ENCODE measurements at regions not wholly inside any gene's neighbourhood (a gene's known extent, or its start where the extent isn't known, plus 50 kb on each side); places are given as distances from the start of the nearest gene placed in this dataset.
A peak's percentile ranks its signal among the peaks of the same experiment; 100 is the strongest.
"Not testable (repeated sequence)": the region's sequence is repeated elsewhere in the genome, so short reads cannot be mapped to it uniquely, and the experiment has no call there.

DNA sequence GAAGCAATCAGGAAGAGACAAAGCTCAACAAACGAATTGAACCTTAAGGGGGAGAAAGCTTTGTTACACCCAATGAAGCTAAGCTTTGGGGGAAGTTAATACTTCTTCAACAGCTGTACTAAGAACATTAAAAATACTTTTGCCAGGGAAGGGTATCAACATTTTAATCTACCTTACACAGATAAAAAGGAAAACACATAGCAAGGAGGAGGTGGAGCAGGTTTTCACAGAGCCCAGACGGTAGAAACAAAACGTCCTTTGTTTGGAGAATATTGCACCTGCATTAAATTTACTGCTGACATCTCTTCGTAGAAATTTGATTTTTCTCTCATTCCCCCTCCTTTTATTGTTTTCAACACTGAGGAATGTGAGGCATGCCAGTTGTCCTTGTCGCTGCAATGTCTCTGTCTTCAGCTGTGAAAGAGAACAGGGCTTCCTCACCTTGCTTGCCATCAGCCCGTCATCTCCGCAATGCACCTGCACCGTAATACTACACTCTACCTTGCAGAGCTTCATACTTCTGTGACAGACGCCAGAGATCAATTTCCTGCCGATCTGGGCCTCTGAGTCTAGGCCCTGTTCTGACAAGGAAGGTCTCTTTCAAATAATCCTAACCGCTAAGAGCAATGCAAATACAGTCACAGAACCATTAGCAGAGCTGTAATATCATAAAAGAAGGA, 270.8 kb downstream of the SPRY2 start:
- no peak for DNase-seq

DNA sequence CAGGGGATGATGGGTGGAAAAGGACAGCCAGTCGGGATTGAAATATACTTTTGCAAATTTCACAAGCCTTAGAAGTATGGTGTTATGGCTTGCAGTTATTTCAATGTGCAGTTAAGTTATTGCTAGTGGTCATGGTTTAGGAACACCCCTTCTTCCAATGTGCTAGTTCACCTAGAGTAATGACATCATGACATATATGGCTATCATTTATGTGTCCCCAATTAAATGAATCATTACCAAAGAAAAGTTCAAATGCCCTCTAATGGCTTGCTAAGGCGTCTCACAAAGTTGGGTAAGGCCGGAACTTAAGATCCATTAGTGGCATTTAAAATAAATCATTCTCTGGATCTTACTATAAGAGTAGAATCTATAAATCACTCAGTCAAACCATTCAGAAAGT, 271.6 kb downstream of the SPRY2 start:
- DNase-seq, result no peak

DNA sequence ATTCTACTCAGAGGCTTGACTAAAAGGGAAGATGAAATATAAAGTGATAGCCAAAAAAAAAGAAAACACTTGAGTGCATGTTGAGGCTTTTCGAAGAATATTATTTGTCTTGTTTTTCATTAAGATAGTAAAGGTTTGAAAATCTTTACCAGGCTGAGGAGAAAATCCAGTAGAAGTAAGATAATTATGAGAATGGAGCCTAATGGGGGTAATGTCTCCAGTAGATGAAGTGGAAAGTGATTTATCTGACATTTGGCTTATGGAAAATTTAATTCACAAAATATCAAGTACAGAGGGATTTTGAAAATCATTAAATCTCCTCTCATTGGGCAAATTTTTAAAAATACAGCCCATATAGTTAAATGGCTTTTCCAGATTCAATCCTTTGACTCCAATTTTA, 274.9 kb downstream of the SPRY2 start:
- no peak for DNase-seq

DNA sequence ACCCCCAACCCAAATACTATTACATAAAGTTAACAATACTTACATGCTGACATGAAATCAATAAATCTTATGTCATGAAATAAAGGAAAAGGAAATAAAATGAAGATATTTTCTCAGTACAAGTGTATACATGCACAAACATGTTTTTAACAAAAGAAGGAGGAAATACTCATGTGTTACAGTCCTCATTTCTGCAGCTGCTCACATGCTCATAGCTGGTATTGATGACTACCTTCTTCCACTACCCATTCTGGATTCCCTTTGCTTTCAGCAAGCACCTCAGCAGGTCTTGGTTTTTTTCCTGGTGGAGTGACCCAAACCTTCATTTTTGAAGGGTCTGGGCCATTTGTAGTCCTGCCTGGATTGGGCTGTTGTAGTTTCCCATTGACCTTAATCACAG, 278.5 kb downstream of the SPRY2 start:
- DNase-seq, result not testable (repeated sequence)

DNA sequence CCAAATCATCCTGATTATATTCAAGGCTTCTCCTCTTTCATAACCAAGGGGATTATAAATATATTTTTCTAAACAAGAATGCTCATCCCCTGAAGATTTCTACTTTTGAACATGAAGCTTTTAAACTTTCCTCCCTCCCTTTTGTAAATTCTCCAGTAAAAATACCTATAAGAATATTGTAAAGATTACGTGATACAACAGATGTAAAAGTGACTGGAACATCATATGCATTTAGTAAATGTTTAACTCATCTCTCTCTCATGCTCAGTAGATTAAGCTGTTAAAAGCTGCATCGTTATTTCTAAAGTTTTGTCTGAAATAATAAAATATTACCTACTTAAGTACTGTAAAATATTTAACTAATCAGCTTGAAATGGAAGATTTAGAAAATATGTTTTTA, 281.1 kb downstream of the SPRY2 start:
- DNase-seq, result no peak

DNA sequence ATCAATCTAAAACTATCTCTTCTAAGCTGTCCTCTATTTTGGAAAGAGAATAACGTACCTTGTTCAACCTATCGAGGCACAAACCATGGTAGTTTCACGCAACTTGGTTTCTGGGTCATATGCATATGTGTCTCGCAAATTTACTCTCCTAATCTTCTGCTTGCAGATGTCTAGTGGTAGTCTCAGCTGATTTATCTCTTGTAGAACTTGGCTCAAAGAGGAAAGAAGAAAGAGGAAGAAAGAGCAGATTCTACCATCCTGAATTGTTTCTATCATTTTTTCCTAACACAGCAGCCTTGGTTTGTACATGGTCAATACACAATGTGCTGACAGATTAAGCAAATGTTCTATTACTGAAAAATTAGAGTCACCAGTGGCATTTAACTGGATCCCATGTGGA, 282.3 kb downstream of the SPRY2 start:
- no peak for DNase-seq

DNA sequence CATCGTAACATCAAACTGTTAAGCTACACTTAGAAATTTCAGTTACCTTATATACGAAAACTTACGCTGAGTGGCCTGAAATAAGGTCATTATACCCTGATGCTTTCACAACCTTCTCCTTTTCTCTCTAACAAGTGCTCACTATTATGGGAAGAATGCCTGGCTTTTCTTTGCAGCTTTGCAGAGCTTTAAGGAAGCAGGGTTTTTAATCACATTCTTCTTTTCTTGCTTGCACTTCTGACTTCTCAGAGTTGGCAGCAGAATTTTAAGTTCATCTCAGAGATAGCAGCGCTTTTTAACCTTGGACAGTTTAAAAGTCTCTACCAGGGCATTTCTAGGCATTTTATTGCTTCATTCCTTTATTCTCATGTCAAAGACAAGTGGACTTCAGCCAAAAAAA, 285.1 kb downstream of the SPRY2 start:
- DNase-seq, result no peak

DNA sequence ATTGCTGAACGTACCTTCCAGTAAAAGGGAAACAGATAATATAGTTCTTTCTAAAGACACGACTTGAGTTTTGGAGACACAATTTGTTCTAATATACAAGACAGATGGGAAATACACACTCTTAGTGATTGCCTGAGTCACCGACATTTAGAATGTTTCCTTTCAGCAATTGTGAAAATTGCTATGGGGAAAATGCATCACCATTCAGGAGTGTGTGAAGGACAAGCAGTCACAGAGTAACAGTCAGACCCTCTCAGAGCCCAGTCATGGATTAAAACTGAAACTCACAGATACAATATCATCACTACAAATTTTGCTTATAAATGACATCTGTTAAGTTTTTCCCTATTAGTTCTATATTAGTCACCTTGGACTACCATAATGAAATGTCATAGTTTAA, 286.1 kb downstream of the SPRY2 start:
- no peak for DNase-seq

DNA sequence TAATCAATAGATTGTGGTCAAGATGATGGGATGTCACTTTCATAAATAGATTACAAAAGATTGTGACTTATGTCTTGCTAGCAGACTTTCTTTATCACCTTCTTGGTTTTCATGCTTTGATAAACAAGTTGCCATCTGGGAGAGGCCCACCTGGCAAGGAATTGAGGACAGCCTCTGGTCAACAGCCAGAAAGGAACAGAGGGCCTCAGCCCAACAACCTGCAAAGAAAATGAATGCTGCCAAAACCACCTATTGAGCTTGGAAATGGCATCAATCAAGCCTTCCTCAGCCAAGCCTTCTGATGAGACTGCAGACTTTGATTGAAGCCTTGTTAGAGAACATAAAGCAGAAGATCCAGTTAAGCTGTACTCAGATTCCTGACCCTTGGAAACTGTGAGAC, 288.6 kb downstream of the SPRY2 start:
- no peak for DNase-seq

DNA sequence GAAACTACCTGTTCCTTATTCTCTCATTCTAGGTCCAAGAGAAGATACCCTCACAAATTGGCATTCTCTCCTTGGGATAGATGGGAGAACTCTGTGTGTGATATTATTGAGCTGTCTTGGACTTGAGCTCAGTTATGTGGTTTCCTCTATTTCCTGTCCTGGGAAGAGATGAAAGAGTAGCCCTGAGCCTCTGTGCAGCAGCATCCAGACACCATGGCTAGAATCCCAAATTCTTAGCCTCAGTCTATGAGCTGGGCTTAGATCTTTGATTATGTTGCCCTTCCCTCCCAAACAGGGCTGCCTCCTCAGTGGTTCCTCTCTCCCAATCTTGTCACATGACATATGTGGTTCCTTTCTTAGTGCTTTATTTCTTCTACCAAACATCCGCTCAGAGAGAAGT, 290.7 kb downstream of the SPRY2 start:
- DNase-seq, result no peak

DNA sequence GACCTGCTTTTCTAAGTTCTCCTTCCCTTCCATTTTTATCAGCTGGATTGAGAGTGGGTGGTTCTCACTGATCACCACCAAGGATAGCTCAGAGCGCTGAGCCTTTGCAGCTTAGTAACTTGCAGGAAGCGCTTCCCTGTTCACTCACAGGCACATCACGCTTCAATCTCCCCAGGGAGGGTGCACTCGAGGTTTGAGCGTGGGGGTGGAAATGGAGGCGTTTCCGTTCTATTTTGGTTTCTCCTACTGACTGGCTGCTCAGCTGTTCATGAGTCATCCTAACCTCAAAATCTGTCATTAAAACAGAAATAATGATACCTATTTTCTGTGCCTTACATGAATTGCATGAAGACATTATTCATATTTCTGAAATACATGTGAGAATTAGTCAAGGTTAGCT, 292.1 kb downstream of the SPRY2 start:
- peak; percentile 70 for DNase-seq

DNA sequence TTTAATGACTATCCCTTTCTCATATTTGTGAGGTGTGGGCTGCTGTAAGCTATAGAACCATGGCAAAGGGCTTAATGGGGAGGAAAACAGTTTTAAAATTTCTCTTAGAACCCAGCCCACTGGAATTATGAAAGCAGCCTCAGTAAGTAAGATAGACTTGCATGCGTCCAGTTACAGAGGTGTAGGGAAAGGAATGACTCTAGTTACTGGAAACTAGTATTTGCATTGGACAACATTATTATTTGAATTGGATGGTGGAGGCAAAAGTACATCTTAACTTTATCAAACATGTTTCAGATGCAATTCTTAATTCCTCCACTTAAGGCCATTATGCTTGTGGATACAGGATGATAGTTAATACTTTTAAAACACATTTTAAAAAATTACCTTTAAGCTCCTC, 292.9 kb downstream of the SPRY2 start:
- DNase-seq, result no peak

DNA sequence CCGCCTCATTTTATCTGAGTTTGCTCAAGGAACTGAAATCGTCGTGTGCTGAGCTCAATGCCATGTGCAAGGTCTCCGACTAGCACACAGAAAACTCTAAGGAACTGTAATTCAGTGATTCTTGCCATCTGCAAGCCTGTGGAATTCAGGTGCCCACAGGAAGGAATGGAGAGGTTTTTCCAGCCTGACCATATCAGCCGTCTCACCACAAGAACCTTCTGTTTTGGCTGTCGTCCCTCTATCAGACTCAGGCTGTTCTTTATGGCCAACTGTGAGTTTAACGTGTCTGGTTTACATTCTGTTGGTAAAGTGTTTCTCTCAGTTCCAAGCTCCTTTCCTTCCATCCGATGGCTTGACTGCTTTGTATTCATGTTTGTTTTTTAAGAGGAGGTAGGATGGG, 293.5 kb downstream of the SPRY2 start:
- no peak for DNase-seq

DNA sequence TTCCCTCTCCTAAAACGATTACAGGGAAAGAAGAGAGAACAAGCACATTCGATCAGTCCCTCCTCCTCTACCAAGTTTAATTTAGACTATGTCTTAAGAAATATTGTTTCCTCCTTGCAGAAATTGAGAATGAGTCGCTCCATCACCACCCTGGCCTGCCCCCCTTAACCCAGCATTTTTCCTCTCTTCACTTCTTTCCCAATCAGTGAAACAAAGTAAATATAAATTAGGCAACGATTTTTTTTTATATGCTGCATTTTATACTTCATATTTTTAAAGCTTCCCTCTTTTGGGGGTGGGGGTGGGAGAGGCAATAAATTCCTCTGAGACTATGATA, 300.0 kb downstream of the SPRY2 start:
- no peak for DNase-seq

DNA sequence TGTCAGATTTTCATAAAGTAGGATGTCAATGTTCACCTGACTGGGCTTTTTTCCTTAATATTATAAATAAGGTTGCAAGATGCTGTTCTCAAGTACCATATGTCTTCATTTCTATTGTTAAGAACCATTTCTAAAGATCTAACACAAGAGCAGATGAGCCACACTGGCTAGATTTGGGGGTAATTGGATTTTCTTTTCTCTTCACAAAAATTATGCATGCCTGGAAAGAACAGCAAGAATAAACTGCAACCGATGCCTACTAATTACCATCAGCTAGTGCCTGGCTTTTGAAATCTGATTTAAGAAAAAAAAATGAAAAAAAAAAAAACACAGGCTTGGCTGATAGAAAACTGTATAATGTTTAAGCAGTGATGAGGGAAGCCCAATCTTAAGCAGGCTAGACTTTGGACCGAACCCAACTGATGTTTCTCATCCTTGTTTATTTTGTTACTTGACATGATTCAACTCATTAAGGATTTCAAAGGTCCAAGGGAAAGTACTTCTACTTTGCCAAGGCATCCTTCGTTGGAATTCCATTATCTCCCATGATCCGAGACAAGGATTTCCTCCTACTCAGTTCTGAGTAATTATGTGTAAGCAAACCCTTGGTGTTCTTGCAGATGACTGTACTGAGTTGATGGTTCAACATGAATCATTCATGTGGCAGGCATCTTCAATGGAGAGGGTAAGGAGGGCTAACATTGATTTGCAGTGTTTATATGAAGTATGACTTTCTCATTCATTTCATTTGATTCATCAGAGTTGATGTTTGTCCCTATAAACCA, 300.5 kb downstream of the SPRY2 start:
- no peak for DNase-seq

DNA sequence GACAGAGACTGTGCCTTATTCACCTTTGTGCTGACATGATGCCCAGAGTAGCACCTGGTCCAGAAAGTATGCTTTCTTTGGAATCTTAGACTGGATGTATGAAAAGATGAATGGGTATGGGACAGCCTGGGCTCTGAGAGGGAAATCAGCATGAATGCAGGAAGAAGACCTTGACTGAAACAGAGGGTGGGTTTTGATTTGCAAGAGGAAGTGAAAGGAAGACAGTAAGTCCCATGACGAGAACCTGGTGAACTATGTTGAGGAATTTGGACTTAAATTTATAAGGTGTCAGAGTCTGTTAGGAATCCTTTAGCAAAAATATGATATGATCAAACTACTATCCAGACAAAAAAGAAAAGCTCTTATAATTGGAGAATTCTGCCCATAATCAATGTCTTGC, 301.9 kb downstream of the SPRY2 start:
- DNase-seq, result no peak

DNA sequence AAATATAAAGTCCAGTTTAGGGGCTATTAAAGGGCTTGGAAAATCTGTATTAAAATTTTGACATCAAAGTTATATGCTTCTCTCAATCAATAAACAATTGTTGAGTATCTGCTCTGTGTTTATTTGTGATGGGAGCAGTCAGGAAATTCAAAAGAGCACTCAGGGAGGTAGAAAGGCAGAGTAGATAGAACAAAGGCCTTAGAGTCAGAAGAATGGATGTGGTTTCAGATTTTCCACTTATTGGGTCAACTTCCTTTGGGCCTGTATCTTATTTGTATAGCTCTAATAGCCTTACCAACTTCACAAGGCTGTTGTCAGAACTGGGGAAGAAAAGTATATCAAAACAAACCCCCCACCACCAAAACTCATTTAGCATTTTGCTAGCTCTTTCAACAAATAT, 302.6 kb downstream of the SPRY2 start:
- no peak for DNase-seq

DNA sequence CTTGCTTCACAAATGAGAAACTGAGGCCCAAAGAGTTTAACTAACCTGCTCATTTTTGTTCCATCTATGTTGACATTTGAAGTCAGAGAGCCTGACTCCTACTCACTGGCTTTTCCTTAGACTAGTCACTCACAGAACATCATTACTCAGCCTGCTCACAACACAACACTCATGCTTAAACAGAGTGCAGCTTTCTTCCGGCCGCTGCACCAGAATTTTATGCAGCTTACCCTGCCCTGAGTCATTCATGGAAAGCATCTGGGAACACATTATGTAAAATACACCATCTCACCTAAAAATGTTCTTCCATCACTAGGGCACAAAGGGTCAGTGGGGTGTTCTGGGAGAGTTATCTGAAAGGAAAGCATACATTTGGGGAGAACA, 303.4 kb downstream of the SPRY2 start:
- no peak for DNase-seq

DNA sequence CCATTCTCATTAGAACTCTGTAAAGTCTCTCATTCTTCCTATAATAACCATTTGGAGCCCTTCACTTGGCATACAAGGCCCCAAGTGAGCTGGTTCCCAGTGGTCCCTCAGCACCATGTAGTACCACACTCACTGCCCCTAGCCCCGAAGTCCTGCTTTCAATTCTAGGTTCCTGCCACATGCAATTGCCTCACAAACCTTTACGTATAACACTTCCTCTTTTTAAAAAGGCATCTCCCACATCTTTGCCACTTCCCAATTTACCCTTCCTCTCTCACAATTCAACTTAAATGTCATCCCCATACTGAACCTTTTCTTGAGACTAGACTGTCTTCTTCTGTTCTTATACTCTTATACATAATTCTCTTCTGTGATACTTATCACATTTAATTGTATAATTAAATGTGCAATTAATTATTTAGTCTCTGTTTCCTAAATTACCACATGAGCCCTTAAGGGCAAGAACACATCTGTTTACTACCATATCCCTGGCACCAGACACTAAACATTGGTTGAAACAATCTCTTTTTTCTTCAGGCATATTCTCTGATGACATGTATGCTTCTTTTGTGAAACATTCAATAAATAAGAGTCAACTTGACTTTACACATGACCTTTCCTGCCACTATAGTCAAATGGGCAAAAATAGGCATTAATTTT, 304.0 kb downstream of the SPRY2 start:
- no peak for DNase-seq

DNA sequence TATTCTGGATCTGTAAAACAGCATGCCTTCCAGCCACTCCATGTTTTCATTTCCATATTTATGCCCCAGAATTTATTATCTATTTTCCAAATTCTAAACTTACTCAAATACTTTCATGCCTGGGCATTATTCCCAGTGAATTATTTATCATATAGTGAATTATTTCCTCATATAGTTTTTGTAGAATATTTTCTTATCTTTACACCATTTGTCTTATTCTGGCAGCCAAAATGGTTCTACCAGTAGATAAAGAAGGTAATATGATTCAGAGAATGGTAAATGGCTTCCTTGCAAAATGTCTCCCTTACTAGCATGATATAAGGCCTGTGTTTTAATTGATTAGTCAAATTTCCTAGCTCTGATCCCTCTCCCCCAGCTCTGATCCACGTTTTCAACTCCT, 305.8 kb downstream of the SPRY2 start:
- no peak for DNase-seq

DNA sequence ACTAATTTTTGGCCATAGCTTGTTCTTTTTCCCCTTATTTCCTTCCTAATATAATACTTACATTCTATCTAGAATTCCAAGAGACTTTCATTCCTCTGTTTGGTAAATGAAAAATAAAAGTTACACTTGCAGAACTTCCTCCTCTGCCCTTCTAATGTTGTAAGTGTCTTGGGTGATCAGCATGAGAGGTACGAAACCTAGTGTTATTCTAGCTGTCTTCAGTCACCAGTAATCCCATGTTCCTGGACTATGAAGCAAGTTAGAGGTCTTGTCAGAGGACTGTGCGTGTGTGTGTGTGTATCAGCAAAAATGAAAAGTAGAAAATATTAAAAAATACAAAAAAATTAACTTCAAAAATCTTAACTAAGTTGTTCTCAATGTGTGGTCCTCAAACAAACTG, 307.0 kb downstream of the SPRY2 start:
- DNase-seq, result no peak

DNA sequence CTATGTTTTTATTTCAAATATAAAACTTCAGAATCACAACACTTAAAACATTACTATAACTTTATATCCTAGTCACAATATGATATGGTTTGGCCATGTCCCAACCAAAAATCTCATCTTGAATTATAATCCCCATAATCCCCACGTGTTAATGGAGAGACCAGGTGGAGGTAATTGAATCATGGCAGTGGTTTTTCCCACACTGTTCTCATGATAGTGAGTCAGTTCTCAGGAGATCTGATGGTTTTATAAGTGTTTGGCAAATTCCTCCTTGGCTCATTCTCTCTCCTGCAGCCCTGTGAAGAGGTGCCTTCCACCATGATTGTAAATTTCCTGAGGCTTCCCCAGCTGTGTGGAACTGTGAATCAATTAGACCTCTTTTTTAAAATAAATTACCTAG, 307.6 kb downstream of the SPRY2 start:
- DNase-seq, result no peak

DNA sequence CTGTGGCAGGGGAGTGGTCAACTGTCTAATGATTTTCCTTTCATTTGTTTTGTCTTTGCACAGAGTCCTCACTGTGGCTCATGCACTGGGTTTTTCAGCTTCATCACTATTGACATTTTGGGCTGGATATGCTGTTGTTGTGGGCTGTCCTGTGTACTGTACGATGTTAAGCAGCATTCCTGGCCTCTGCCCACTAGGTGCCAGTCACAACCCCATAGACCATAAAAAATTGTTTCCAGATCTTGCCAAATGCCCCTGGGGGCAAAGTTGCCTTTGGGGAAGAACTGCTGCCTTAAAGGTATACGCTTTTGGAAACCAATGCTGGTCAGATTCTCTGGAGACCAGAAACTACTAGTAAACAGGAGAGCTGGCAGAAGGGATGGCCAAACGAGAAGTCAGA, 310.4 kb downstream of the SPRY2 start:
- no peak for DNase-seq

DNA sequence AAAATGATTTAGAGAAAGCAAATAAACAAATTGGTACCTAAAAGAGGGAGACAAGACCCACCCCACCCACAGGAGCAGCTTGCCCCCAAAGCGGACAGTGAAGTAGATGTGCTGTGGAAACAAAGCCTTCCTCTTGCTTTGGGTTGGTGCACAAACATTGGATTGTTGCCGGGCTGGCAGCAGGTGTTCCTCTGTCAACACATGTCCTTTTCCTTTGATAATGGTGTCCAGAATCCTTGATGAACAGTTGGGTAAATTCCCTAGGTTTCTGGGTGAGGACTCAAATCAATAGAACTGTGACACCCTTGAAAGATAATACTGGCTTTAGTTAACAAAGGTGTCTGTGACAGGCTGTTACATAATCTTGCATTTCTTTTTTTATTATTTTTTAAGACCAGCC, 311.8 kb downstream of the SPRY2 start:
- no peak for DNase-seq

DNA sequence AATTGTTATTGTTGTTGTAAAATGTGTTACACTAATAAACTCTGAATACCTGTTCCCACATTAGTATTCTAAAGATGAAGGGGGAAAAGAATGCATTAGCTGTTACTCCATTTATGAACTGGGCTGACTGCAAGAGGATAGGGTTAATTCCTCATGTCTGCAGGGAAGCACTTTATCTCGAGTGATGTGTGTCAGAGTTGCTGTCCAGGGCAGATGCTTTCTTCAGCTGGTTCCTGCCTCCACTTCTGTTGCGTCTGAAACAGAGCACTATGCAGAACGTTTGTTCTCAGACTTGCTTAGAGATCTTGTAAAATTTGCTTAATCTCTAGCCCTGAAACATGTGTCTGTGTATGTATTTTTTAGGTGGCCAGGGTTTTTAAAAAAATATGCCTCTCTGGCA, 318.8 kb downstream of the SPRY2 start:
- no peak for DNase-seq

Measured in right forelimb (tissue), 1 donor.